ENCODE measurements at regions not wholly inside any gene's neighbourhood (a gene's known extent, or its start where the extent isn't known, plus 50 kb on each side); places are given as distances from the start of the nearest gene placed in this dataset.

DNA sequence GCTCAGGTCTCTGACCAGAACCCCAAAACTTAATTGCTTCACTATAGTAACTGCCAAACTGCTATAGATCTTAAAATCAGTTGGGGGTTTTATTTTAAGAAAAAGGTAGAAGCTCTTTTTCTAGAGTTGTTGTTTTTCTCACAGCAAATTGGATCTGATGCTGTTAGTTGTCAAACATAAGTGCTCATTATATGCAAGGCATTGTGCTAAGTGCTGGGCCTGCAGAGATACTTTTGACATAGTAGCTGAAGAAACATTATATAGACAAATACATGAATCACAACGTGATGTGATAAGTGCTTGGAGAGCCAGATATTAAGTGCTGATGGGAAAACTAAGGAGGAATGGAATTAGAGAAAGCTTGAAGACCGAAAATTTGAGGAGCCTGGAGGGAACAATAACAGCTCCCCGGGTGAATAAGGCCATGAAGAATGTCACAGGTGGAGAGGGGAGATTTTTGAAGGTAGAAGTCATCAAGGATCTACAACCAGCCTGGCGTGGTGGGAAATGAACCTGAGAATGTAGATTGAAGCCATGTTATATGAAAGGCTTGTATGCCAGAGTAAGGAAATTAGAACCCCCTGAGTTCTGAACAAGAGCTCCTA, 126.5 kb downstream of the DYRK2 start:
- Mint-ChIP-seq H3K27ac (no peak overlapping the region), H3K9me3 (peaks cover 0 to 3% (median 0%) of the 10 kb centered on the region in 7 donors)
- H3K27me3 ChIP-seq (ENCODE audit: control insufficient read depth, insufficient read depth, low read length), result no peaks in the 10 kb centered on the region

GRCh38 chr12:67780580-67781084, 132.1 kb downstream of the DYRK2 start:
- ATAC-seq (ENCODE audit: low read depth in 2 of 2), result no peak
- H3K4me1 Mint-ChIP-seq, result peaks cover 5 to 19% (median 11%) of the 10 kb centered on the region in 4 donors

More for the DNA sequence above, 126.5 kb downstream of the DYRK2 start:
- Histone ChIP-seq H3K4me3 (ENCODE audit: low read depth, low read length) (no peak overlapping the region), H3K9me3 (ENCODE audit: control insufficient read depth in 2 of 2, low read length in 2 of 2) (no peaks in the 10 kb centered on the region), H3K27ac (ENCODE audit: insufficient read depth, low read length, poor library complexity, severe bottlenecking) (no peak overlapping the region), H3K4me1 (ENCODE audit: control insufficient read depth, insufficient read depth, low read length, poor library complexity, severe bottlenecking) (no peaks in the 10 kb centered on the region), H3K36me3 (ENCODE audit: control insufficient read depth, insufficient read depth, low read length) (no peaks in the 10 kb centered on the region)
- H3K4me3 Mint-ChIP-seq, result no peak overlapping the region
- peaks cover 0 to 5% (median 0%) of the 10 kb centered on the region in 4 donors for H3K4me1 Mint-ChIP-seq
- ATAC-seq (ENCODE audit: low read depth in 2 of 2) (no peak), DNase-seq (no peak)
- H3K36me3 Mint-ChIP-seq, result no peaks in the 10 kb centered on the region
- no peaks in the 10 kb centered on the region for H3K27me3 Mint-ChIP-seq

GRCh38 chr12:67782573-67782972, 134.0 kb downstream of the DYRK2 start:
- H3K36me3 Mint-ChIP-seq, result no peaks in the 10 kb centered on the region
- ATAC-seq (ENCODE audit: low read depth in 2 of 2), result no peak

More at GRCh38 chr12:67780580-67781084, 132.1 kb downstream of the DYRK2 start:
- no peak overlapping the region for H3K4me3 ChIP-seq (ENCODE audit: low read depth, low read length)
- peaks cover 4% of the 10 kb centered on the region for H3K27me3 Mint-ChIP-seq
- no peak overlapping the region for H3K27ac Mint-ChIP-seq
- H3K27ac ChIP-seq (ENCODE audit: insufficient read depth, low read length, poor library complexity, severe bottlenecking), result no peak overlapping the region
- H3K9me3 ChIP-seq (ENCODE audit: control insufficient read depth in 2 of 2, low read length in 2 of 2), result no peaks in the 10 kb centered on the region
- DNase-seq, result no peak
- no peaks in the 10 kb centered on the region for H3K36me3 Mint-ChIP-seq
- peaks cover 10% of the 10 kb centered on the region for H3K4me1 ChIP-seq (ENCODE audit: control insufficient read depth, insufficient read depth, low read length, poor library complexity, severe bottlenecking)
- H3K36me3 ChIP-seq (ENCODE audit: control insufficient read depth, insufficient read depth, low read length), result no peaks in the 10 kb centered on the region
- H3K4me3 Mint-ChIP-seq, result no peak overlapping the region
- peaks cover 0 to 3% (median 0%) of the 10 kb centered on the region in 7 donors for H3K9me3 Mint-ChIP-seq
- no peaks in the 10 kb centered on the region for H3K27me3 ChIP-seq (ENCODE audit: control insufficient read depth, insufficient read depth, low read length)

GRCh38 chr12:67783393-67783792, 134.8 kb downstream of the DYRK2 start:
- Histone ChIP-seq H3K27ac (ENCODE audit: insufficient read depth, low read length, poor library complexity, severe bottlenecking) (no peak overlapping the region), H3K36me3 (ENCODE audit: control insufficient read depth, insufficient read depth, low read length) (no peaks in the 10 kb centered on the region), H3K4me1 (ENCODE audit: control insufficient read depth, insufficient read depth, low read length, poor library complexity, severe bottlenecking) (peaks cover 10% of the 10 kb centered on the region), H3K9me3 (ENCODE audit: control insufficient read depth in 2 of 2, low read length in 2 of 2) (no peaks in the 10 kb centered on the region), H3K27me3 (ENCODE audit: control insufficient read depth, insufficient read depth, low read length) (no peaks in the 10 kb centered on the region), H3K4me3 (ENCODE audit: low read depth, low read length) (no peak overlapping the region)
- no peak for ATAC-seq (ENCODE audit: low read depth in 2 of 2)
- DNase-seq, result no peak
- Mint-ChIP-seq H3K4me1 (peaks cover 5 to 22% (median 11%) of the 10 kb centered on the region in 4 donors), H3K27me3 (peaks cover 4% of the 10 kb centered on the region), H3K9me3 (peaks cover 0 to 3% (median 0%) of the 10 kb centered on the region in 7 donors), H3K36me3 (no peaks in the 10 kb centered on the region), H3K4me3 (peak overlapping the region in 1 of 4 donors; percentile 5), H3K27ac (peak overlapping the region in 1 of 3 donors; percentile 52)

More at GRCh38 chr12:67782573-67782972, 134.0 kb downstream of the DYRK2 start:
- H3K9me3 ChIP-seq (ENCODE audit: control insufficient read depth in 2 of 2, low read length in 2 of 2), result no peaks in the 10 kb centered on the region
- peaks cover 10% of the 10 kb centered on the region for H3K4me1 ChIP-seq (ENCODE audit: control insufficient read depth, insufficient read depth, low read length, poor library complexity, severe bottlenecking)
- H3K27ac ChIP-seq (ENCODE audit: insufficient read depth, low read length, poor library complexity, severe bottlenecking), result no peak overlapping the region
- H3K27me3 ChIP-seq (ENCODE audit: control insufficient read depth, insufficient read depth, low read length), result no peaks in the 10 kb centered on the region
- H3K4me3 Mint-ChIP-seq, result no peak overlapping the region
- no peak overlapping the region for H3K27ac Mint-ChIP-seq
- H3K4me3 ChIP-seq (ENCODE audit: low read depth, low read length), result no peak overlapping the region
- DNase-seq, result no peak
- H3K9me3 Mint-ChIP-seq, result peaks cover 0 to 3% (median 0%) of the 10 kb centered on the region in 7 donors
- peaks cover 4% of the 10 kb centered on the region for H3K27me3 Mint-ChIP-seq
- peaks cover 5 to 22% (median 11%) of the 10 kb centered on the region in 4 donors for H3K4me1 Mint-ChIP-seq
- H3K36me3 ChIP-seq (ENCODE audit: control insufficient read depth, insufficient read depth, low read length), result no peaks in the 10 kb centered on the region

DNA sequence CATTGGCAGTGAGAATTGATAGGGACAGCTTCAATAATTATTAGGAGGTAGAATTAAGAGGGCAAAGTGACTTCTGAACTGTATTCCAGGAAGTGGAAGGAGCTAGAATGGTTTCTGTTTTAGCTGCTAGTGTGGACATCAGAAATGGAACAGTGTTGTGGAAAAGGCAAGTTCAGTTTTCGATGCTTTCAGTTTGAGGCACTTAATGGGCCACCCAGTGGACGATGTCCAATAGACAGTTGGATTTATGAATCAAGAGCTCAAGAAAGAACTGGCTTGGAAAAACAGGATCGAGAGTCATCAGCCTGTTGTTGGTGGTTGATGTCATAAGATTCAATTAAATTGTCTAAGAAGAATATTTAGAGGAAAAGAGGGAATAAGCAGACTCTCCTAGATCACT, 136.3 kb downstream of the DYRK2 start:
- peaks cover 5 to 22% (median 11%) of the 10 kb centered on the region in 4 donors for H3K4me1 Mint-ChIP-seq
- DNase-seq, result no peak
- no peak overlapping the region for H3K4me3 Mint-ChIP-seq
- H3K36me3 Mint-ChIP-seq, result no peaks in the 10 kb centered on the region
- Histone ChIP-seq H3K9me3 (ENCODE audit: control insufficient read depth in 2 of 2, low read length in 2 of 2) (no peaks in the 10 kb centered on the region), H3K4me3 (ENCODE audit: low read depth, low read length) (no peak overlapping the region), H3K27me3 (ENCODE audit: control insufficient read depth, insufficient read depth, low read length) (no peaks in the 10 kb centered on the region), H3K4me1 (ENCODE audit: control insufficient read depth, insufficient read depth, low read length, poor library complexity, severe bottlenecking) (peaks cover 10% of the 10 kb centered on the region), H3K36me3 (ENCODE audit: control insufficient read depth, insufficient read depth, low read length) (no peaks in the 10 kb centered on the region), H3K27ac (ENCODE audit: insufficient read depth, low read length, poor library complexity, severe bottlenecking) (no peak overlapping the region)
- peaks cover 4% of the 10 kb centered on the region for H3K27me3 Mint-ChIP-seq
- H3K27ac Mint-ChIP-seq, result peak overlapping the region in 2 of 3 donors; percentile 20 to 64
- ATAC-seq (ENCODE audit: low read depth in 2 of 2), result no peak
- H3K9me3 Mint-ChIP-seq, result peaks cover 0 to 3% (median 0%) of the 10 kb centered on the region in 7 donors

DNA sequence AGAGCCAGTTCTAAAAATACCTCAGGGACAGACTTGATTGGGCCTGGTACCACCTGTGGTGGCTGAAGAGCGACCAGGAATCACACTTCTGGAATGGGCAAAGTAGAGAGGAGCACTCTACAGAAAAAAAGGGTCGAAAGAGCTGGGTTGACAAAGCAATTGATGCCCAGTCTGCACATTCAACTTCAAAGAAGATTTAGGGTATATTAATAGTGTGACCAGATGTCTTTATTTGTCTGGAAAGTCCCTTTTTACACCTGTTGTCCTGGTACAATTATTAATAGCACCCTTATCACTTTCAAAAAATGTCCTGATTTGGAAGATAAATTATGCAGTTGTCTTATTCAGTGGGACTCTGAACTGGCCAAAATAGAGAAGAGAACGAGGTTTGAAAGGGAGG, 137.5 kb downstream of the DYRK2 start:
- no peak overlapping the region for H3K27ac ChIP-seq (ENCODE audit: insufficient read depth, low read length, poor library complexity, severe bottlenecking)
- H3K27me3 Mint-ChIP-seq, result peaks cover 8% of the 10 kb centered on the region
- H3K9me3 ChIP-seq (ENCODE audit: control insufficient read depth in 2 of 2, low read length in 2 of 2), result no peaks in the 10 kb centered on the region
- H3K4me1 Mint-ChIP-seq, result peaks cover 5 to 22% (median 11%) of the 10 kb centered on the region in 4 donors
- H3K36me3 Mint-ChIP-seq, result no peaks in the 10 kb centered on the region
- ATAC-seq (ENCODE audit: low read depth in 2 of 2), result no peak
- no peaks in the 10 kb centered on the region for H3K27me3 ChIP-seq (ENCODE audit: control insufficient read depth, insufficient read depth, low read length)
- H3K27ac Mint-ChIP-seq, result no peak overlapping the region
- no peak for DNase-seq
- H3K4me3 ChIP-seq (ENCODE audit: low read depth, low read length), result no peak overlapping the region
- no peaks in the 10 kb centered on the region for H3K36me3 ChIP-seq (ENCODE audit: control insufficient read depth, insufficient read depth, low read length)
- H3K4me1 ChIP-seq (ENCODE audit: control insufficient read depth, insufficient read depth, low read length, poor library complexity, severe bottlenecking), result peaks cover 10% of the 10 kb centered on the region
- peaks cover 0 to 3% (median 0%) of the 10 kb centered on the region in 7 donors for H3K9me3 Mint-ChIP-seq
- H3K4me3 Mint-ChIP-seq, result no peak overlapping the region

DNA sequence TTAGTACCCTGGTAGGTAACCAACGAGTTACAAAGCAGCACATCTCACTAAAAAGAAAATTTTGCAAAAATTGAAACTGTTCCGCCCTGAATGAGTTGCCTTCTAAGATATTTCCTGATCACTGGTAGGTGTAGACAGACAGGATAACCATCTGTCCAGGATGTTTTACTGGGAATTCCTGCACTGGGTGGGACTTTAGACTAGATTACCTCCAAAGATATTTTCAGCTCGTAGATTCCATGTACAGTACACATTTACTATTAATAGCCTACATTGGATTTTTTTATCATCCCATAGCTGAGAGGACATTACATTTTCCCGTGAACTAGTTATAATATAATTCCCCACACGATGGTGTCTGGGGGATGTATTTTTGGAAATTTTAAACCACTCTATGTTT, 139.6 kb downstream of the DYRK2 start:
- H3K9me3 Mint-ChIP-seq, result peaks cover 0 to 7% (median 0%) of the 10 kb centered on the region in 7 donors
- Histone ChIP-seq H3K4me1 (ENCODE audit: control insufficient read depth, insufficient read depth, low read length, poor library complexity, severe bottlenecking) (peaks cover 6% of the 10 kb centered on the region), H3K36me3 (ENCODE audit: control insufficient read depth, insufficient read depth, low read length) (no peaks in the 10 kb centered on the region), H3K27me3 (ENCODE audit: control insufficient read depth, insufficient read depth, low read length) (no peaks in the 10 kb centered on the region), H3K4me3 (ENCODE audit: low read depth, low read length) (no peak overlapping the region), H3K27ac (ENCODE audit: insufficient read depth, low read length, poor library complexity, severe bottlenecking) (no peak overlapping the region), H3K9me3 (ENCODE audit: control insufficient read depth in 2 of 2, low read length in 2 of 2) (no peaks in the 10 kb centered on the region)
- H3K4me1 Mint-ChIP-seq, result peaks cover 5 to 18% (median 11%) of the 10 kb centered on the region in 4 donors
- no peak for ATAC-seq (ENCODE audit: low read depth in 2 of 2)
- no peak overlapping the region for H3K4me3 Mint-ChIP-seq
- H3K27ac Mint-ChIP-seq, result no peak overlapping the region
- no peak for DNase-seq
- peaks cover 7% of the 10 kb centered on the region for H3K36me3 Mint-ChIP-seq
- H3K27me3 Mint-ChIP-seq, result peaks cover 4% of the 10 kb centered on the region

GRCh38 chr12:67789266-67789665, 140.7 kb downstream of the DYRK2 start:
- no peaks in the 10 kb centered on the region for H3K9me3 ChIP-seq (ENCODE audit: control insufficient read depth in 2 of 2, low read length in 2 of 2)
- H3K4me1 Mint-ChIP-seq, result peaks cover 0 to 10% (median 5%) of the 10 kb centered on the region in 4 donors
- no peak overlapping the region for H3K27ac ChIP-seq (ENCODE audit: insufficient read depth, low read length, poor library complexity, severe bottlenecking)
- no peaks in the 10 kb centered on the region for H3K36me3 ChIP-seq (ENCODE audit: control insufficient read depth, insufficient read depth, low read length)
- no peaks in the 10 kb centered on the region for H3K27me3 ChIP-seq (ENCODE audit: control insufficient read depth, insufficient read depth, low read length)
- H3K4me3 ChIP-seq (ENCODE audit: low read depth, low read length), result no peak overlapping the region
- ATAC-seq (ENCODE audit: low read depth in 2 of 2) (no peak), DNase-seq (no peak)
- no peak overlapping the region for H3K4me3 Mint-ChIP-seq
- no peaks in the 10 kb centered on the region for H3K4me1 ChIP-seq (ENCODE audit: control insufficient read depth, insufficient read depth, low read length, poor library complexity, severe bottlenecking)
- H3K27me3 Mint-ChIP-seq, result peaks cover 4% of the 10 kb centered on the region
- H3K9me3 Mint-ChIP-seq, result peaks cover 0 to 7% (median 0%) of the 10 kb centered on the region in 7 donors
- H3K36me3 Mint-ChIP-seq, result peaks cover 7% of the 10 kb centered on the region
- H3K27ac Mint-ChIP-seq, result peak overlapping the region in 1 of 3 donors; percentile 28

Measured in CD4-positive, CD25-positive, alpha-beta regulatory T cell (primary cell).